GM10266 (cell line): ENCODE measurements at regions not wholly inside any gene's neighbourhood (a gene's known extent, or its start where the extent isn't known, plus 50 kb on each side); places are given as distances from the start of the nearest gene placed in this dataset.

ENCODE experiments used
- DNase-seq: peaks from one replicate; pipeline ENCODE4 v3.0.0; 2012; ENCODE audit errors: extremely low spot score
- CTCF ChIP-seq: IDR thresholded peaks from 2 replicates; pipeline ENCODE4 v1.5.1; 2012; ENCODE audit warnings: mild to moderate bottlenecking, low read depth; ENCODE audit not compliant: control insufficient read depth, insufficient read depth; ENCODE audit errors: missing control alignments

DNA sequence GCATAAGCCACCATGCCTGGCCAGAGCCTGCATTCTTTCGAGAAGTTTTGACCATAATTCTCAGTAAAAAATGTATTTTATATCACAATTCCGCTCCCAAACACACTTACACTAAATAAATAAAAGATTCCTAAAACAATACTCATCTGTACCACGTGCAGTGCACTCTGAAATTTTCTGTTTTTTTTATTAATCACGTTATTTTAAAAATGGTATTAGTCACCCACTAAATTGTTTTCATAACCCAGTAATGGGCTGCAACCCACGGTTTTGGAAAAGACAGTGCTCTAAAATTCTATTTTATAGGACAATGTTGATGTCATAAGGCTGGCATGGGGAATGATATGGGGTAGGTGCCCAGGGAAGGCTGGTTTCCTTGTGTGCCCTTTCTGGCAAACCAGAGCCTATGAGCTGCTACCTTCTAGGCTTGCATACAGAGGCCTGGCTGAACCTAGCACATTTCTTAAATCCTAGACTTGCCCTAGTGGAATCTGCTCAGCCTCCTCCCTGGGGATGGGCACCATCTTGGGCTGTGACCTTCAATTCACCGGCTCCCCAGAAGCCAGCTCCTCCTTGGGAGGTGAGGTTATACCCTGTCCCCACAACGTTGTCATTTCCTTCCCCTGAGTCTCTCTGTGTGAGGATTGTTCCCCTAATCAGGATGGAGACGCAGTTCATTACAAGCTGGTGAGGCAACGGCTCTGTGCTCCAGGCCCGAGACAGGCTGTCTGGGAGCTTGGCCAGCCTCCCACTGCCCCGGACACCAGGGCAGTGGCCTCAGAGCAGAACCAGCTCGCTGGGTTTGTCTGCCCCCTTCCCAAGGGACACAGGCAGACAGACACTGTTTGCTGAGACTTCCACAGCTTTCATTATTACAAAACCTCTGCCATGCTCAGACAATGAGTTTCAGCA lies 116.5 kb upstream of the NAV2 start:
- no peak for DNase-seq
- no peak for TF ChIP-seq CTCF

DNA sequence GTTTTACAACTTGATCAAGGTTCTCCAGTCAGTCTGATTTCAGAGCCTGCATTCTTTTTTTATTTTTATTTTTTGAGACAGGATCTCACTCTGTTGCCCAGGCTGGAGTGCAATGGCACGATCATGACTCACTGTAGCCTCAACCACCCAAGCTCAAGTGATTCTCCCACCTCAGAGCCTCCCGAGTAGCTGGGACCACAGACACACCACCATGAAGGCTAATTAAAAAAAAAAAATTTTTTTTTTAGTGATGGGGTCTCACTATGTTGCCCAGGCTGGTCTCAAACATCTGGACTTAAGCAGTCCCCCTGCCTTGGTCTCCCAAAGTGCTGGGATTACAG lies 117.2 kb upstream of the NAV2 start:
- DNase-seq: no peak
- TF ChIP-seq CTCF: no peak

- no peak for TF ChIP-seq CTCF
- DNase-seq: no peak
Measured at GRCh38 chr11:19594326-19594725, 118.3 kb upstream of the NAV2 start.

DNA sequence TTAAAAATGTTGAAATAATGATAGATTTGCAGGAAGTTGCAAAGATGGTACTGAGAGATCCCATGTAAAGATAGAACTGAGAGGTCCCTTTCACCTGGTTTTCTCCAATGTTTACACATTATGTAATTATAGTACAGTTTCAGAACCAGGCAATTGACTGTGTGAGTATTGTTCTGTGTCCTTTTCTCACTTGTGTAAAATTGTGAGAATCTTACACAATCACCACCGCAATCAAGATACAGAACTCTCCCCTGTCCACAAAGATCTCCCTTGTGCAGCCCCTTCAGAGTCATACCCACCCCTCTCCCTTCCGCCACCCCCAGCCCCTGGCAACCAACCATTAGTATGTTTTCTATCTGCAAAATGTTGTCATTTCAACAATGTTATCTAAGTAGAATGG lies 119.8 kb upstream of the NAV2 start:
- no peak for TF ChIP-seq CTCF
- DNase-seq: no peak

DNA sequence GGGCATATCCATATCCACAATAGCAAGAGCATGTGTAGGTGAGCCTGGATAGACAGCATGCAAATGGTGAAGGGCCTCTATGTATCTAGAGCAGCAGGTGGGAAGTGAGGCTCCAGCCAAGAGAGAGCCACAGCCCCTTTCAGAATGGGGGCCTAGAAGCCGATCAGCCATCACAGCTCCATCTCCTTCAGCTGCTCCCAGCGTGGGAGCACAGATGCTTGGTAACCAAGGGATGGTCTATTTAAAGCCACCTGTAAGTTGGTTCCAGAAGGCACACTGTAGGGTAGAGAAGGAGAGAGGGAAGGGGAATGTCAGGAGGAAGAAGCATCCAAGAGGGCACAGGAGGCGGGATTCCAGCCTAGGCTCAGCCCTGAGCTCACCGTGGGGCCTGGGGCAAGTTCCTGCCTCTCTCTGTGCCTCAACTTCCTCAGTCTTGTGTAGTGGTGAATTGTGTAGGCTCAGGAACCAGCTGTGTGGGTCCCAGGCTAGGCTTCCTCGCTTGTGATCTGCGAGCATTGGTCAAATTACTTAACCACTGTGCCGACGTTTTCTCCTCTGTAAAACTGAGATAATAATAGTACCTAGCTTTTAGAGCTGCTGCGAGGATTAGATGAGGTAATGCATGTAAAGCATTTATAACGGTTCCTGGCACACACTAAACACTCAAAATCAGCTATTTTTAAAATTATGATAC lies 122.9 kb upstream of the NAV2 start:
- no peak for TF ChIP-seq CTCF
- DNase-seq: no peak

DNA sequence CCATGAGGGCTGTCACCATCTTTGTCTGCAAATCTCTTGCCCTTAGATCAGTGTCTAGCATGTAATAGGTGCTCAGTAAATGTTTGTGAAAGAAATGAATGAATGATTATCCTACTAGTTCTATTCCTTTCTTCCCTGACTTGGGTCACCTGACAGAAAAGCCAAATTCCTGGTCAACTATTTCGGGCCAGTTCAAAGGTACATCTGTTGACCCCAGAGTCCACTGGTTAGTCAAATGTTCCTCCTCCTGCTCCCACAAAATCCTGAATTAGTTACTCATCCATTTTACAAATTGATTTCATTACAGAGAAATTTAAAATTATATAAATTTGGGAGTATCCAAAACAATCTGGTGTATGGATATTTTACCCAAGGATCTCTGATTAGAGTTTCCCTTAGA lies 124.7 kb upstream of the NAV2 start:
- DNase-seq: no peak
- no peak for TF ChIP-seq CTCF

- DNase-seq: no peak
- no peak for TF ChIP-seq CTCF
Measured at GRCh38 chr11:19580646-19581045, 132.0 kb upstream of the NAV2 start.
